Mesodermal cell (in vitro differentiated cells): ENCODE measurements at regions not wholly inside any gene's neighbourhood (a gene's known extent, or its start where the extent isn't known, plus 50 kb on each side); places are given as distances from the start of the nearest gene placed in this dataset.
A peak's percentile ranks its signal among the peaks of the same experiment; 100 is the strongest.

Source experiments
- H3K27ac ChIP-seq: 2 replicates; pipeline ENCODE4 v1.7.0; 2013; ENCODE audit warnings: mild to moderate bottlenecking, low read depth, low read length, moderate library complexity; ENCODE audit not compliant: severe bottlenecking
- H3K36me3 ChIP-seq: 2 replicates; pipeline ENCODE4 v1.7.1; 2013; ENCODE audit warnings: mild to moderate bottlenecking, low read length, moderate library complexity; ENCODE audit not compliant: control insufficient read depth, insufficient read depth
- H3K4me1 ChIP-seq: one replicate; pipeline ENCODE4 v1.7.1; 2013; ENCODE audit warnings: mild to moderate bottlenecking, low read length; ENCODE audit not compliant: insufficient read depth, control insufficient read depth, poor library complexity, severe bottlenecking
- H3K4me3 ChIP-seq: 2 replicates; pipeline ENCODE4 v1.7.0; 2013; ENCODE audit warnings: low read length, control low read depth, mild to moderate bottlenecking; ENCODE audit not compliant: insufficient read depth, poor library complexity, severe bottlenecking; ENCODE audit errors: extremely low read depth
- H3K9me3 ChIP-seq: 2 replicates; pipeline ENCODE4 v1.7.1; 2013; ENCODE audit warnings: mild to moderate bottlenecking, low read length, moderate library complexity; ENCODE audit not compliant: control insufficient read depth
- WGBS, 2 experiments: methylation state at CpG; one replicate each; pipeline ENCODE4 v1.1.5; 2013; ENCODE audit warnings: missing lambda C conversion rate in 2 of 2; ENCODE audit not compliant: insufficient coverage in 2 of 2; 5-methylcytosine and 5-hydroxymethylcytosine counted together

DNA sequence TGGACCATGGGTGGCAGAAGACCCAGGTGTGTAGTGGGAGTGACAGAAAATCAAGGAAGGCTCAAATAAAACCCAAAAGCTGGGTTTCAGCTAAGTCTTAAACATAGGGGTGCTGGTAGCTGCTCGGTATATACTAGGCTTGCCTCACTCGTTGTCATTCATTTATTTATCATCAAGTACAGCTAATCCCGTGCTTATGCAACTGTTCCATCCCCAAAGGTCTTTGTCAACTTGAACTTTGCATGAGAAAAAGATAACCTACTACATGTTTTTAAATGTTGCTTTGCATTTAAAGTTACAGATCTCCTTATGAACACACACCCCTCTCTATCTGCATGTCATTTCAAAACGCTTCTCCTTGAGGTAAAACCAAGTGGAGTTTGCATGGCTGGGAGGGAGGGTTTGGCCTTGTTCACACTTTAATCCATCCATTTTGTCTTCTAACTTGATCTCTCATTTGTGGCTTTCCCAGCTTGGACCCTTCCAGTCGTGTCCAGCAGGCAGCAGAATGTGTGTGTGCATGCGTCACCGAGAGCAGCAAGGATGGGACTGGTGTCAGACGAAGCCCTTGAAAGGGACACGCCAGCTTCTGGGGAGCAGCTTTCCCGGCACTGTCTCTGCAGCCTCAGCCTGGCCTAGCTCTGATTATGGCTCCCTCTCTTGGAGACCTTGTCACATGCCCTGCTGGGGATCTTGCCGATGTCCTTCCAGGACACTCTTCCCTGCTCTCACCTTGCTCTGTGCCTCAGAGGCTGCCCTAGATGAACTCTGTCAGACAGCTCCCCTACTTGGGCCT, 133.5 kb downstream of the GADD45G start:
- Histone ChIP-seq H3K27ac (no peak overlapping the region), H3K9me3 (no peaks in the 10 kb centered on the region), H3K36me3 (no peaks in the 10 kb centered on the region), H3K4me3 (no peak overlapping the region), H3K4me1 (peaks cover 10% of the 10 kb centered on the region)
- 78 to 83% methylated on average over 8 to 10 of the region's 11 CpGs for WGBS, 2 experiments

DNA sequence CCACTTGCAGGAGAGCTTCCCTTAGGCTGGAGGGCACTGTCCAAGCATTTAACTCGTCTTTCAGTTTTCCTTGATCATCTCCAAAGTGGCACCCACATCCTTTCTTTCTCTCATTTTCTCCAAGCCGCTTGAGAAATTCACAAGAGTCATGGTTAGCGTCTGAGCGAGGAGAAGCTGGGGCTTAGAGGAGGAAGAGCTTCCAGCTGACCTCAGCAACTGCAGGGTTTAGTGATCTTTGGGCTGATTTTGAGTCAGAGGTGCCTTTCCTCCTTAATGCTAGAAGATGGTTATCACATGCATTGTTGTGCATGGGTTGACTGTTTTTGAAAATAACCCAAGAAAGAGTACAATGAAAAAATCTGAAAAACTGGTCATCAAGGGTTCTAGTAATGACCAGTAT, 134.7 kb downstream of the GADD45G start:
- Histone ChIP-seq H3K9me3 (no peaks in the 10 kb centered on the region), H3K4me3 (no peak overlapping the region), H3K36me3 (no peaks in the 10 kb centered on the region), H3K27ac (no peak overlapping the region), H3K4me1 (peaks cover 10% of the 10 kb centered on the region)
- 100% methylated on average over 2 to 4 of the region's 4 CpGs for WGBS, 2 experiments

DNA sequence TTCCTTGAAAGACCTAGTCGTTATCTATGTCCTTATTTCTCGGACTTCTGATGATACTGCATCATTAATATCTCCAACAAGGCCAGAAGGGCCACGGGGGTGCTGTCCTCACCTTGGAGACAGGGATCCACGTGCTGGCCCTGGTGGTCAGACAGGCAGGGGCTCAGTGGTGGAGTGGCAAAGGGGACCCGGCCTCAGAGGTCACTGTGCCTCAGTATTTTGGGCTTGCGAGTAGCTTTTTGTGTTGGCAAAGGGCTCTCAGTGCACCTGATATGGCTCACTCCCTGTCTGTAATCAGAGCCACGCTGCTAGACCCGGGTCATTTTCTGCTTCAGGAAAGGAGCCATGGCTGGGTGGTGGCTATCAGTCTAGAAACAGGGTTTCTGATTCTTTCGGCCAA, 135.1 kb downstream of the GADD45G start:
- Histone ChIP-seq H3K36me3 (no peaks in the 10 kb centered on the region), H3K4me1 (peaks cover 10% of the 10 kb centered on the region), H3K9me3 (no peaks in the 10 kb centered on the region), H3K4me3 (no peak overlapping the region), H3K27ac (no peak overlapping the region)
- WGBS, 2 experiments = 91 to 92% methylated on average over 8 of the region's 9 CpGs

DNA sequence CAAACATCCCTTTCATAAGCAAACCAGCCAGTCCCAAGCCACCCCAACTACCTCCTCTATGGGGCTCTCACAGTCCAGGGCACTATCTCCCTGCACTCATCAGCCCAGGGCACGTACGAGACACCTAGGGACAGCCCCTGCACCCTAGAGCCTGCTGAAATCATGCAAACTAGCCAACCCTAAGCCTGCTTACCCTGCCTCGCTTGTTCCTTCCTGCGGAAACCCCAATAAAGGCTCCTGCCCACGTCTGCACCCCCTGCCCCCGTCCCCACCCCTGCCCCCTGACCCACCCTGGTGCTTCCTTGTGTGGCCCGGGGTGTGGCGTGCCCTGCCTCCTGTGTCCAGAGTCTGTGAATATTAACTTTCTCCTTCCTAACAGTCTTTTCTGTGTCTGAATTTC, 135.9 kb downstream of the GADD45G start:
- no peaks in the 10 kb centered on the region for H3K9me3 ChIP-seq
- H3K27ac ChIP-seq = no peak overlapping the region
- H3K36me3 ChIP-seq = no peaks in the 10 kb centered on the region
- H3K4me3 ChIP-seq = no peak overlapping the region
- 89 to 94% methylated on average over 5 to 6 of the region's 8 CpGs for WGBS, 2 experiments
- peaks cover 10% of the 10 kb centered on the region for H3K4me1 ChIP-seq

DNA sequence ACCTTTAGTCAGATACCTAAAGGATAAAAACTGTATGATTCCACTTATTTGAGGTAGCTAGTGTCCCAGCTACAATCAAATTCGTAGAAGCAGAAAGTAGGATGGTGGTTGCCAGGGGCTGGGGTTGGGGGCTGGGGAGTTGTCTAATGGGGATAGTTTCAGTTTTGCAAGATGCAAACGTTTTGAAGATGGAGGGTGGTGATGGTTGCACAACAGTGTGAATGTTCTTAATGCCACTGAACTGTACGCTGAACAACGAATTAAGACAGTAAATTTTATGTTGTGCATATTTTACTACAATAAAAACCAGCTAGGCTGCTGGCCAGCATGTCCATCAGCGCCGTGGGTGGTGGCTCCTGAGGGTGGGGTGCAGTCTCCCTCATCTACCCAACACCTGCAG, 137.8 kb downstream of the GADD45G start:
- no peaks in the 10 kb centered on the region for H3K36me3 ChIP-seq
- WGBS, 2 experiments = 87 to 100% methylated on average over 2 to 4 of the region's 6 CpGs
- no peak overlapping the region for H3K4me3 ChIP-seq
- H3K9me3 ChIP-seq = no peaks in the 10 kb centered on the region
- peaks cover 10% of the 10 kb centered on the region for H3K4me1 ChIP-seq
- no peak overlapping the region for H3K27ac ChIP-seq

DNA sequence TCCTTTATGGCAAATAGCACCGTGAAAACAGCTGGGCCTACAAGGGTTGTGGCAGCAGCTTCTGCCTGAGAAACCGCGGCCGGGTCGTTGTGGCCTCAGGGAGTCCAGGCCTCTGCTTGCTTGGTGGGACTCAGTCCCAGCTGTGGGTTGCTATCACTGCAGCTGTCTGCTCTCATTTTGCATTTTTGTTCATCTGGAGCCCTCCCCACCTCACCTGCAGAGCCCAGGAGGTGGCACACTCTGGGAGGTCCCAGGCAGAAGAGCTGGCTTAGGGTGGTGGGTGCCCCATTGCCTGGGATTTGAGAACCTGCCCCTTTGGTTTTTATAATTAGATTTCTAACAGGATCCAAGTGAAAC, 138.4 kb downstream of the GADD45G start:
- H3K9me3 ChIP-seq = no peaks in the 10 kb centered on the region
- 87% methylated on average over 5 of the region's 5 CpGs for WGBS, 2 experiments
- H3K36me3 ChIP-seq = no peaks in the 10 kb centered on the region
- H3K4me1 ChIP-seq = peaks cover 10% of the 10 kb centered on the region
- H3K4me3 ChIP-seq = no peak overlapping the region
- H3K27ac ChIP-seq = peak overlapping the region; percentile 64

DNA sequence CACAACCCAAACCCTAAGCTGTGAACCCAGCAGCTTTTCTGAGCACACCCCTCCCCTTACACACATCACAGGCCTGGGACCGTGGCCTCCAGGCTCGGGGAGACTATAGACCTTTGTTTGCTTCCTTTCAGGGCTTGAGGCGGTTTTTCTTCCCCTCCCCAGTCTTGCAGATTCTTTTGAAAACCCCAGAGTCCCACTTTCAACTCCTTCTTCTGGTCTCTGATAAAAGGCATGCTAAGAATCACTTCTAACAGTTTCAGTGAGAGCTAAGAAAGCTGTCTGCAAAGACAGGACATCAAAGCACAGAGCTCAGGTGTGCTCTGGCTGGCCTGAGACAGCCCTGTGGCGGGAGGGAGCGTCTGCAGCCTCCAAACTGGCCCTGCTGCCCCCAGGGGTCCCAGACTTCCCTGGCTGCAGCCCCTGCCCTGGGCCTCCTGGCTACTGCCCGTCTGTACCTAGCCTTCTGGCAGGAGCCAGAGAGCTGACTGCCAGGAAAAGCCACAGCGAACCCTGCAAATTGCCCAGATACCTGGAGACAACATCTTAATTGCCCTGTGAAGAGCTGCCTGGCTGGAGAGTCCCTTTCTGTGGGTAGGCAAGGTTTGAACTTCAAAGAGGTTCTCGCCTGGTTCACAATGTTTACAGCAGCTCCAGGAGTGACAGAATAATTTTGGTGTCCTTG, 138.9 kb downstream of the GADD45G start:
- Histone ChIP-seq H3K27ac (peak overlapping the region; percentile 64), H3K4me1 (peaks cover 10% of the 10 kb centered on the region), H3K9me3 (no peaks in the 10 kb centered on the region), H3K36me3 (no peaks in the 10 kb centered on the region), H3K4me3 (no peak overlapping the region)
- WGBS, 2 experiments = 36 to 49% methylated on average over 7 to 8 of the region's 8 CpGs

DNA sequence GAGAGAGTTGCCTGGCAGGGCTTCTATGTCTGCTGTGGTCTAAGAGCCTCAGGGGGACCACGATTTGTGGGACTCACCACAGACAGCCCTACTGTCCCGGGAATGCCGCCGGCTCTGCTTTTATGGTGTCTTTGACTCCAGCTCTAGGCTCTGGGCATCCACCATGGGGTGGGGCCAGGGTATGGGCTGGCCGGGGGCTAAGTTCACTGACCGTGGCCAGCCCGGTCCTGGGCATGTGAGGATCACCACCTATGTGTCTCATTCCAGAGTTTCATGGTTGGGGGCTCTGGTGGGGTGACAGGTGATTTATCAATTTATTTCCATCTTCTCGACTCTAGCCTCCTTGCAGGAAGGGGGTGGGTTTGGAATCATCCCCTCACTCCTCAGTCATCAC, 139.4 kb downstream of the GADD45G start:
- Histone ChIP-seq H3K4me1 (peaks cover 10% of the 10 kb centered on the region), H3K27ac (no peak overlapping the region)

DNA sequence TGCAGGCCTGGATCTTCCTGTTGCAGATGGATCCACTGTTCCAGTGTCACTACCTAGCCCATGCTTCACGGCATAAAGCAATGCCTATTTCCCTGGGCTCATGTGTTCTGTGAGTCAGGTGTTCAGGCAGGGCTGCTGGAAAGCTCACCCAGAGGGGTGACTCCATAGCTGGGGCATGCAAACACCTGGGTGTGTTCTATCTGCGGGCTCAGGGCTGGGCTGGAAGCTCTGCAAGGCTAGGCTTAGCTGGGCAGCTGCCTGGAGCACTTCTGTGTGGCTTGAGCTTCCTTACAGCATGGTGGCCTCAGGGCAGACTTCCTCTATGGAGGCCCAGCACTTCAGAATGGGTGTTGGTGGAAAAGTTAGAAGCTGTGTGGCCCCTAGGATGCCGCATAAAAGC, 139.9 kb downstream of the GADD45G start:
- Histone ChIP-seq H3K4me3 (no peak overlapping the region), H3K36me3 (no peaks in the 10 kb centered on the region), H3K27ac (no peak overlapping the region), H3K4me1 (peaks cover 10% of the 10 kb centered on the region), H3K9me3 (no peaks in the 10 kb centered on the region)
- WGBS, 2 experiments = 97 to 100% methylated on average over 2 of the region's 3 CpGs

More for the DNA sequence above, 139.4 kb downstream of the GADD45G start:
- WGBS, 2 experiments = 77 to 93% methylated on average over 5 of the region's 8 CpGs
- Histone ChIP-seq H3K36me3 (no peaks in the 10 kb centered on the region), H3K9me3 (no peaks in the 10 kb centered on the region), H3K4me3 (no peak overlapping the region)

DNA sequence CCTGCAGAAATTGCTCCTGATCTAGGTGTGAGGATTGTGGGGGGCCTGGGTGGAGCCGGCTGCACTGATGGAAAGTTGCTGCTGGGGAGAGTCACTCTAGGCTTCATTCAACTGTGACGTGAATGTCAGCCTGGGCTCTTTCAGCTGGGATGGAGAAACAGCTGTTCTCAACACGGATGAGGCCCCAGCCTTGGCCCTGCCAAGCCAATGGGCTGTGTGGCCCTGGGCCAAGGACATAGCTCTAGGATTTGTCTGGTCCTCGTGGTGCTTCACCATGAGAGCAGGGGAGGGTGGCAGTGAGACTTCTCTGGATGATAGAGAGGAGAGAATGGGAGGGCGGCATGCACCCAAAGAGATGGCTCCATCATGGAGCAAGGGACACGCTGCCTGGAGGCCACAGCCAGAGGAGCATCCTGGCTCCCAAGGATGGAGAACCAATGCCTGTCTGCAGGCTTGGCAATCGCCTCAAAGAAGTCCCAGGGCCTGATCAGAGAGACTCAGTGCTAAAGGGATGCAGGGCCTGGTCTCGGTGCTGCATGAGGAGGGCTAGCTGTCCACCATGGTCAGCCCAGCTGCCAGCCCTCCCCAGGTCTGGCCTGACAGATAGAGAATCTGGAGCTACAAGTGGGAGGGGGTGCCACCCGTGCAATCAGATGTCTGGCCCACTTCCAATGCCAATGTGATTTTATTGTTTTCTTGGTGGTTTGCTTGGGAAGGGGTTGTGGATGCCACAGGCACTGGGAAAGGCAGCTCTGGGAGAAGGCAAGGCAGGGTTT, 141.0 kb downstream of the GADD45G start:
- Histone ChIP-seq H3K4me3 (no peak overlapping the region), H3K27ac (no peak overlapping the region), H3K4me1 (peaks cover 10% of the 10 kb centered on the region), H3K36me3 (no peaks in the 10 kb centered on the region), H3K9me3 (no peaks in the 10 kb centered on the region)
- WGBS, 2 experiments = 84 to 92% methylated on average over 8 to 9 of the region's 9 CpGs
